ENCODE measurements at regions not wholly inside any gene's neighbourhood (a gene's known extent, or its start where the extent isn't known, plus 50 kb on each side); places are given as distances from the start of the nearest gene placed in this dataset.

DNA sequence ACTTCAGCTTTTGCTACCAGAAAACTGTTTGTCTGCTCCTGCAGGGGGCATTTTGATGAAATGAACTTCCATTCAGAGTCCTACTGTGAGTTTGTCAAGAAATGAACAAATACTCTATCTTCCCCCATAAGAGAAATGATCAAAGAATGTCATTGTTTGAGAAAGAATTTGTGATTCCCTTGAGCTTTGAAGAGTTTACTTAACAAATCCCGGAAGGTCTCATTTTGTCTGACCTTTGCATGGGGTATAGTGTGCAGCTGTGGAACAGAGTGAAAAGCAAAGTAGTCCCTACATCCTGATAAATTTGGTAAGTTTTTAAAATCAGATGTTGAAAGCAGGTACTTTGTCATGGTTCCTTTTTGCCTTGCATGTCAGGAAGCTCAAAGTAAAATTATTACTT is 178.0 kb downstream of the ABCC12 start:
- ATAC-seq = no peak
- H3K27me3 ChIP-seq (ENCODE audit: control insufficient read depth in 2 of 2, insufficient read depth in 2 of 2, low read length in 2 of 2) = no peaks in the 10 kb centered on the region; a peak in 1 of 5 replicates
- H3K4me3 ChIP-seq = no peak overlapping the region
- no peaks in the 10 kb centered on the region for H3K36me3 ChIP-seq (ENCODE audit: control insufficient read depth, insufficient read depth, low read length)
- ChIA-PET CTCF (ENCODE audit: low intra/inter-chr PET ratio) (no interaction called here), POLR2A (no interaction called here)
- 0% methylated on average over 1 of the region's 1 CpG for WGBS (ENCODE audit: insufficient coverage, low coverage, missing lambda C conversion rate)
- no peaks in the 10 kb centered on the region for H4K20me1 ChIP-seq (replicated peaks; ENCODE audit: control insufficient read depth, insufficient read depth, low read length)
- H3K9me3 ChIP-seq (replicated peaks; ENCODE audit: control insufficient read depth, insufficient read depth, low read depth, low read length) = no peaks in the 10 kb centered on the region
- H3K4me1 ChIP-seq (replicated peaks in 1 of 2; ENCODE audit: control insufficient read depth in 2 of 2, insufficient read depth in 2 of 2, low read length in 2 of 2) = no peaks in the 10 kb centered on the region
- in situ Hi-C loops (cut with MboI) = no loop called here
- no TSS peak for BruUV-seq (replicated peaks)
- no peak for FAIRE-seq
- intact Hi-C loops (cut with micrococcal nuclease) = no loop called here
- H3K27ac ChIP-seq (ENCODE audit: extremely low read depth, low read depth, low read length) = no peak overlapping the region
- no peaks in the 10 kb centered on the region for H3K79me2 ChIP-seq (ENCODE audit: control insufficient read depth, insufficient read depth, low read length)
- no peak overlapping the region for H2AFZ ChIP-seq (ENCODE audit: low read depth, low read length)
- no peak for DNase-seq (ENCODE audit: extremely low read depth in 1 of 4, low spot score in 3 of 4)
- no peak overlapping the region for H3K9ac ChIP-seq (ENCODE audit: insufficient read depth in 1 of 2, low read depth in 2 of 2, low read length in 2 of 2)
- no peaks in the 10 kb centered on the region for H3K9me1 ChIP-seq (ENCODE audit: control insufficient read depth, insufficient read depth, low read length)
- H3K4me2 ChIP-seq (ENCODE audit: insufficient read depth, low read length) = no peak overlapping the region
- no peak for TF ChIP-seq EP300 (IDR thresholded peaks at IDR 0.05; ENCODE audit: low read length)
- TF ChIP-seq, protein P1, sequence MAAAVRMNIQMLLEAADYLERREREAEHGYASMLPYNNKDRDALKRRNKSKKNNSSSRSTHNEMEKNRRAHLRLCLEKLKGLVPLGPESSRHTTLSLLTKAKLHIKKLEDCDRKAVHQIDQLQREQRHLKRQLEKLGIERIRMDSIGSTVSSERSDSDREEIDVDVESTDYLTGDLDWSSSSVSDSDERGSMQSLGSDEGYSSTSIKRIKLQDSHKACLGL (CRISPR knock-in tag; IDR thresholded peaks at IDR 0.05; ENCODE audit: borderline replicate concordance, poor library complexity, severe bottlenecking) = no peak
- TF ChIP-seq MTA2 (IDR thresholded peaks at IDR 0.05; ENCODE audit: low read depth) = no peak
- no peak for TF ChIP-seq NR2C1 (IDR thresholded peaks at IDR 0.05)
- TF ChIP-seq NR2C1 (tag; IDR thresholded peaks at IDR 0.05) = no peak
- TF ChIP-seq ATF1 (CRISPR knock-in tag; IDR thresholded peaks at IDR 0.05) = no peak
- TF ChIP-seq ATF1 (tag; IDR thresholded peaks at IDR 0.05) = no peak
- TF ChIP-seq, protein P2, sequence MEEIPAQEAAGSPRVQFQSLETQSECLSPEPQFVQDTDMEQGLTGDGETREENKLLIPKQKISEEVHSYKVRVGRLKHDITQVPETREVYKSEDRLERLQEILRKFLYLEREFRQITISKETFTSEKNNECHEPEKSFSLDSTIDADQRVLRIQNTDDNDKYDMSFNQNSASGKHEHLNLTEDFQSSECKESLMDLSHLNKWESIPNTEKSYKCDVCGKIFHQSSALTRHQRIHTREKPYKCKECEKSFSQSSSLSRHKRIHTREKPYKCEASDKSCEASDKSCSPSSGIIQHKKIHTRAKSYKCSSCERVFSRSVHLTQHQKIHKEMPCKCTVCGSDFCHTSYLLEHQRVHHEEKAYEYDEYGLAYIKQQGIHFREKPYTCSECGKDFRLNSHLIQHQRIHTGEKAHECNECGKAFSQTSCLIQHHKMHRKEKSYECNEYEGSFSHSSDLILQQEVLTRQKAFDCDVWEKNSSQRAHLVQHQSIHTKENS (CRISPR knock-in tag; IDR thresholded peaks at IDR 0.05) = no peak
- TF ChIP-seq, protein P3, sequence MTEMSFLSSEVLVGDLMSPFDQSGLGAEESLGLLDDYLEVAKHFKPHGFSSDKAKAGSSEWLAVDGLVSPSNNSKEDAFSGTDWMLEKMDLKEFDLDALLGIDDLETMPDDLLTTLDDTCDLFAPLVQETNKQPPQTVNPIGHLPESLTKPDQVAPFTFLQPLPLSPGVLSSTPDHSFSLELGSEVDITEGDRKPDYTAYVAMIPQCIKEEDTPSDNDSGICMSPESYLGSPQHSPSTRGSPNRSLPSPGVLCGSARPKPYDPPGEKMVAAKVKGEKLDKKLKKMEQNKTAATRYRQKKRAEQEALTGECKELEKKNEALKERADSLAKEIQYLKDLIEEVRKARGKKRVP (CRISPR knock-in tag; IDR thresholded peaks at IDR 0.05) = no peak
- TF ChIP-seq HNRNPUL1 (IDR thresholded peaks at IDR 0.05; ENCODE audit: low read length) = no peak
- TF ChIP-seq U2AF1 (optimal IDR thresholded peaks at IDR 0.05; ENCODE audit: low read depth, low read length) = no peak
- TF ChIP-seq, protein P4, sequence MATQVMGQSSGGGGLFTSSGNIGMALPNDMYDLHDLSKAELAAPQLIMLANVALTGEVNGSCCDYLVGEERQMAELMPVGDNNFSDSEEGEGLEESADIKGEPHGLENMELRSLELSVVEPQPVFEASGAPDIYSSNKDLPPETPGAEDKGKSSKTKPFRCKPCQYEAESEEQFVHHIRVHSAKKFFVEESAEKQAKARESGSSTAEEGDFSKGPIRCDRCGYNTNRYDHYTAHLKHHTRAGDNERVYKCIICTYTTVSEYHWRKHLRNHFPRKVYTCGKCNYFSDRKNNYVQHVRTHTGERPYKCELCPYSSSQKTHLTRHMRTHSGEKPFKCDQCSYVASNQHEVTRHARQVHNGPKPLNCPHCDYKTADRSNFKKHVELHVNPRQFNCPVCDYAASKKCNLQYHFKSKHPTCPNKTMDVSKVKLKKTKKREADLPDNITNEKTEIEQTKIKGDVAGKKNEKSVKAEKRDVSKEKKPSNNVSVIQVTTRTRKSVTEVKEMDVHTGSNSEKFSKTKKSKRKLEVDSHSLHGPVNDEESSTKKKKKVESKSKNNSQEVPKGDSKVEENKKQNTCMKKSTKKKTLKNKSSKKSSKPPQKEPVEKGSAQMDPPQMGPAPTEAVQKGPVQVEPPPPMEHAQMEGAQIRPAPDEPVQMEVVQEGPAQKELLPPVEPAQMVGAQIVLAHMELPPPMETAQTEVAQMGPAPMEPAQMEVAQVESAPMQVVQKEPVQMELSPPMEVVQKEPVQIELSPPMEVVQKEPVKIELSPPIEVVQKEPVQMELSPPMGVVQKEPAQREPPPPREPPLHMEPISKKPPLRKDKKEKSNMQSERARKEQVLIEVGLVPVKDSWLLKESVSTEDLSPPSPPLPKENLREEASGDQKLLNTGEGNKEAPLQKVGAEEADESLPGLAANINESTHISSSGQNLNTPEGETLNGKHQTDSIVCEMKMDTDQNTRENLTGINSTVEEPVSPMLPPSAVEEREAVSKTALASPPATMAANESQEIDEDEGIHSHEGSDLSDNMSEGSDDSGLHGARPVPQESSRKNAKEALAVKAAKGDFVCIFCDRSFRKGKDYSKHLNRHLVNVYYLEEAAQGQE (IDR thresholded peaks at IDR 0.05; ENCODE audit: borderline replicate concordance) = no peak
- TF ChIP-seq, protein P4 (CRISPR knock-in tag; IDR thresholded peaks at IDR 0.05; ENCODE audit: low read depth) = no peak
- TF ChIP-seq PTTG1 (tag; IDR thresholded peaks at IDR 0.05; ENCODE audit: low read depth) = no peak
- no peak for TF ChIP-seq ZFP30 (CRISPR knock-in tag; IDR thresholded peaks at IDR 0.05; ENCODE audit: borderline replicate concordance)
